Skeletal muscle tissue (tissue), 3 donors: ENCODE measurements at regions not wholly inside any gene's neighbourhood (a gene's known extent, or its start where the extent isn't known, plus 50 kb on each side); places are given as distances from the start of the nearest gene placed in this dataset.
A peak's percentile ranks its signal among the peaks of the same experiment; 100 is the strongest.
"Not testable (repeated sequence)": the region's sequence is repeated elsewhere in the genome, so short reads cannot be mapped to it uniquely, and the experiment has no call there.

ENCODE experiments used
- H3K27ac ChIP-seq: one replicate; pipeline ENCODE4 v1.7.0; 2013; ENCODE audit warnings: mild to moderate bottlenecking, low read depth, low read length, inconsistent platforms
- H3K27me3 ChIP-seq, 3 donors: one replicate each; pipeline ENCODE4 v1.7.0; 2013; ENCODE audit warnings: low read length in 3 of 3; ENCODE audit not compliant: control insufficient read depth in 3 of 3, insufficient read depth in 3 of 3
- H3K36me3 ChIP-seq, 3 donors: one replicate each; pipeline ENCODE4 v1.7.0; 2013; ENCODE audit warnings: low read length in 3 of 3; ENCODE audit not compliant: control insufficient read depth in 3 of 3, insufficient read depth in 3 of 3
- H3K4me1 ChIP-seq, 3 donors: one replicate each; pipeline ENCODE4 v1.7.0; 2013; ENCODE audit warnings: low read length in 3 of 3, mild to moderate bottlenecking in 3 of 3; ENCODE audit not compliant: control insufficient read depth in 3 of 3, insufficient read depth in 3 of 3
- H3K4me3 ChIP-seq, 3 donors: one replicate each; pipeline ENCODE4 v1.7.0; 2013; ENCODE audit warnings: low read length in 3 of 3
- H3K9ac ChIP-seq, 3 donors: one replicate each; pipeline ENCODE4 v1.7.0; 2013; ENCODE audit warnings: low read length in 3 of 3, mild to moderate bottlenecking in 3 of 3, moderate library complexity in 2 of 3, low read depth in 1 of 3
- H3K9me3 ChIP-seq, 3 donors: one replicate each; pipeline ENCODE4 v1.7.0; 2013; ENCODE audit warnings: low read length in 3 of 3; ENCODE audit not compliant: control insufficient read depth in 3 of 3
- donor health status: Osteomylitis.

DNA sequence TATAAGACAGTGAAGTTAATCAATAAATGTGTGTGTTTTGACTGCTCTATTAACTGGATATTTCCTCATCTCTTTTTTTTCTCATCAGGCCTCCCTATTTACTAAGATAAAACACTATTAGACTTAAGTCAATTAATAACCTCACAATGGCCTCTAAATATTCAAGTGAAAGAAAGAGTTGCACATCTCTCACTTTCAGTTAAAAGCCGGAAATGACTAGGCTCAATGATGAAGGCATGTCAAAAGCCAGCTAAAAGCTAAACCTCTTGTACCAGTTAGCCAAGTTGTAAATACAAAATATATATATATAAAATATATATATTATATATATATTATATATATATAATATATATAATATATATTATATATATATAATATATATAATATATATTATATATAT, 127.0 kb upstream of the MEOX2 start:
- Histone ChIP-seq H3K9ac (no peak overlapping the region), H3K4me3 (no peak overlapping the region), H3K27me3 (no peaks in the 10 kb centered on the region), H3K27ac (no peak overlapping the region), H3K4me1 (no peaks in the 10 kb centered on the region), H3K9me3 (no peaks in the 10 kb centered on the region), H3K36me3 (no peaks in the 10 kb centered on the region)

DNA sequence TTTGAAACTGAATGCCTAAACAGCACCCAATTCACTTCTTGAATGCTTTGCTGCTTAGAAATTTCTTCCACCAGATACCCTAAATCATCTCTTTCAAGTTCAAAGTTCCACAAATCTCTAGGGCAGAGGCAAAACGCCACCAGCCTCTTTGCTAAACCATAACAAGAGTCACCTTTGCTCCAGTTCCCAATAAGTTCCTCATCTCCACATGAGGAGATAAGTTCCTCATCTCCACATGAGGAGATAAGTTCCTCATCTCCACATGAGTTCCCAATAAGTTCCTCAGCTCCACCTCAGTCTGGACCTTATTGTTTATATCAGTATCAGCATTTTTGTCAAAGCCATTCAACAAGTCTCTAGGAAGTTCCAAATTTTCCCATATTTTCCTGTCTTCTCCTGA, 123.9 kb upstream of the MEOX2 start:
- not testable (repeated sequence) for H3K27me3 ChIP-seq, H3K27ac ChIP-seq

DNA sequence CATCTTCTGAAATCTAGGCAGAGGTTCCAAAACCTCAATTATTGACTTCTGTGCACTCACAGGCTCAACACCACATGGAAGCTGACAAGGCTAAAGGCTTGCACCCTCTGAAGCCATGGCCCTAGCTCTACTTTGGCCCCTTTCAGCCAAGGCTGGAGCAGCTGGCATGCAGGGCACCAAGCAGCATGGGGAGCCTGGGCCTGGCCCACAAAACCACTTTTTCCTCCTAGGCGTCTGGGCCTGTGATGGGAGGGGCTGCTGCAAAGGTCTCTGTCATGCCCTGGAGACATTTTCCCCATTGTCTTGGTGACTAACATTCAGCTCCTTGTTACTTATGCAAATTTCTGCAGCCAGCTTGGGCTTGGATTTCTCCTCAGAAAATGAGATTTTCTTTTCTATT, 123.5 kb upstream of the MEOX2 start:
- H3K9me3 ChIP-seq, H3K4me3 ChIP-seq, H3K9ac ChIP-seq, H3K4me1 ChIP-seq, H3K27me3 ChIP-seq, H3K27ac ChIP-seq, H3K36me3 ChIP-seq: not testable (repeated sequence)

More for the DNA sequence above, 123.9 kb upstream of the MEOX2 start:
- not testable (repeated sequence) for H3K4me1 ChIP-seq, H3K4me3 ChIP-seq, H3K9me3 ChIP-seq, H3K9ac ChIP-seq, H3K36me3 ChIP-seq

DNA sequence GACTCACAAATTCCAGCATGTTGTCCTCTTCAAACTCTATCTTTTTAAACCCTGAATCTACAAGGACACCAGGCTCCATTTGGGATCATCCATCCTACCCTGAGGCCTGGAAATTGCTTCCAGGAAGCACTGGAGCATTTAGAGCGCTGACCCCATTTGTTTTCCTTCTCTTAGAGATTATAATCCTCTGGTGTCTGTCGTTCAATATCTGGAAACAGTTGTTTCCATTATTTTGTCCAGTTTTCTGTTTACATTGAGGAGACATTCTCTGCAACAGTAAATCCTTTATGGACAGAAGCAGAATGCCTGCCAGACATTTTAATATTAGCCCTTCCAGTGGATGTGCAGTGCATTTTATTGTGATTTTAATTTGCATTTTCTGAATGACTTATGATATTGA, 119.4 kb upstream of the MEOX2 start:
- no peak overlapping the region for H3K4me3 ChIP-seq
- no peak overlapping the region for H3K27ac ChIP-seq
- H3K9ac ChIP-seq, result no peak overlapping the region
- no peaks in the 10 kb centered on the region for H3K36me3 ChIP-seq
- no peaks in the 10 kb centered on the region for H3K9me3 ChIP-seq
- no peaks in the 10 kb centered on the region for H3K27me3 ChIP-seq
- H3K4me1 ChIP-seq, result no peaks in the 10 kb centered on the region

DNA sequence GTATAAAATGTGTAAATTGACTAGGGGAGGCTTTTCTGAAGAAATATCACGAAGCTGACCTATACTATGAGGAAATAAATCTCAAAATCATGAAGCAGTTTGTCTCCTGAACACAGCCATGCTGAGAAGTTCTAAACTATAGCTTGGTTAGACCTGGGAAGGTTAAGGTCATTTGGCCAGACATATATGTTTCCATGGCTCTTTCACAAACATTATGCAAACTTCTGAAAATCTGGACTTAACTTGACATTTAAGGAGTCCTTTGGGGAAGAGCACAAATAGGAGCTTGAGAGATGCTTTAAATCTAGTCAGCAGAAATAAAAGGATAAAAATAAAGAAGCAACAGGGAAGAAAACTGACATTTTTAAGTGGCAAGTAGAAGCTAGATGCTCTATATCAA, 115.9 kb upstream of the MEOX2 start:
- Histone ChIP-seq H3K9me3 (no peaks in the 10 kb centered on the region), H3K36me3 (no peaks in the 10 kb centered on the region), H3K27me3 (no peaks in the 10 kb centered on the region), H3K9ac (no peak overlapping the region), H3K4me1 (no peaks in the 10 kb centered on the region), H3K27ac (peak overlapping the region; percentile 50), H3K4me3 (no peak overlapping the region)

DNA sequence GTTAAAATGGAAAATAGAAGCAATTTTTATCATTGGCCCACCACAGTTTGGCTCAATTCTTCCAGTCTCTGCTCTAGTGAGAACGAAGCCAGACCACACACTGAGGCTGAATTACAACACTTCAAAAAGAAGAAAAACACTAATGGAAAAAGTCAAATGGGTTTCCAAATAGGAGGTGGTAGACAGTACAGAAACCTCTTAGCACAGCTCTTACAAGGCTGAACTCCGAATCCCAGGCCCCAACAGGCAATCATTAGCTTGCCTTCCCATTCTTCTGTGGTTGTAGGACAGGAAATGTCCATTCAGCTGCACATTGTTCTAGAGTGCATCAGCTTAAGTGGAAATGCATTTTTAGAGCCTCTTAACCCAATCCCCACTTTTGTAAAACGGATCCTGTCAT, 115.1 kb upstream of the MEOX2 start:
- no peaks in the 10 kb centered on the region for H3K36me3 ChIP-seq
- no peak overlapping the region for H3K4me3 ChIP-seq
- no peaks in the 10 kb centered on the region for H3K4me1 ChIP-seq
- H3K9ac ChIP-seq, result no peak overlapping the region
- H3K27ac ChIP-seq, result peak overlapping the region; percentile 50
- H3K9me3 ChIP-seq, result no peaks in the 10 kb centered on the region
- H3K27me3 ChIP-seq, result no peaks in the 10 kb centered on the region

DNA sequence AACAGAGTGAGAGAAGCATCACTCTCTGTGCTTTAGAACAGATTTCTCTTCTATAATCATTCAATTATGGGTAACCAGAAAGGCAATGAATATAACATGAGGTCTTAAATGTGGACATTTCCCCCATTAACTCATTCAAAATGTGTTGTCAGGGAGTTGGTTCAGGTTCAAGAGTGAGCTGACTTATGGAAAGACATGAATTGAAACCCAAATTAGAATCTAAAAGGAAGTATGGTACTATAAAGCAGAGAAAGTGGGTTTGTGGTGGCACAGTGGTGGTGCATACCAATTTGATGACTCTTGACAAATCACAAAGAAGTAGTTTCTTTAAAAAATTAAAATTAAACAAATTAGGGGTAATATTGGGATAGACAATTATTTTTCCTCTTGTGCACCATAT, 114.6 kb upstream of the MEOX2 start:
- no peaks in the 10 kb centered on the region for H3K4me1 ChIP-seq
- no peak overlapping the region for H3K4me3 ChIP-seq
- H3K27me3 ChIP-seq, result no peaks in the 10 kb centered on the region
- no peak overlapping the region for H3K27ac ChIP-seq
- H3K9ac ChIP-seq, result no peak overlapping the region
- H3K36me3 ChIP-seq, result no peaks in the 10 kb centered on the region
- H3K9me3 ChIP-seq, result no peaks in the 10 kb centered on the region

DNA sequence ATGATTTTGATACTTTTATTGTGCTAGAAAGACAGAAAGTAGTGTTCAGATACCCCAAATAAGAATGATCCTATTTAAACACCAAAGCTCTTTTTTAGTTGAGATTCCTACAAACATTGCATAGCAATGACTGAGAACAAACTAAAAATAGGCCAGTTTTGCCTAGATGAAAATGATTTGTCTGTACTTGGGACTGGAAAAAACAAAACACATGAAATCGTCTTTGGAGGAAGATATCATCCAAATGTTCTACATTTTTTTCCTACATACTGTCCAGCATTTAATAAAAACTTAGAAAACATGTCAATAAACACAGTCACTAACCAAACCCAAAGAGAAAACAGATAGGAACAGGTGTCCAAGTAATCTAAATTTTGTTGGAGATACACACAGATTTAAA, 111.6 kb upstream of the MEOX2 start:
- H3K27me3 ChIP-seq, result no peaks in the 10 kb centered on the region
- no peak overlapping the region for H3K9ac ChIP-seq
- no peaks in the 10 kb centered on the region for H3K36me3 ChIP-seq
- H3K4me1 ChIP-seq, result no peaks in the 10 kb centered on the region
- no peak overlapping the region for H3K4me3 ChIP-seq
- H3K27ac ChIP-seq, result no peak overlapping the region
- H3K9me3 ChIP-seq, result no peaks in the 10 kb centered on the region

DNA sequence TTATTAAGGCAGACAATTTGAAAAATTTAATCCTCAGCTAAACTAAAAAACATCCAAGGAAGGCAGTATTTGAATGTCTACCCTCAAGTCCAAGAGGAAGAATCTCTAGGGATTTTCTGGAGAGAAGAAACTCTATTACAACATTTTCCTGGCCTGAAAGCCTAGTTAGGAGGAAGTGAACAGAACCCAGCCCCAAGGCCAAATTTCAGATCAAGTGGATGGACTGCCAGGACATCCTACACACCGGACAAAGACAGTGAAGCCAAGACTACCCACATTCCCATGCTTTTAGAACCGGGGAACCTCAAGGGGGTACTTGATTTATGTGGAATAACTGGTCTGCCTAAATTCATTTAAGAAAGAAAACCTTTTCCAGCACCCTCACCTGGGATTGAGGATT, 108.9 kb upstream of the MEOX2 start:
- H3K4me3 ChIP-seq, result no peak overlapping the region
- no peak overlapping the region for H3K9ac ChIP-seq
- no peaks in the 10 kb centered on the region for H3K36me3 ChIP-seq
- no peaks in the 10 kb centered on the region for H3K4me1 ChIP-seq
- H3K9me3 ChIP-seq, result no peaks in the 10 kb centered on the region
- no peak overlapping the region for H3K27ac ChIP-seq
- H3K27me3 ChIP-seq, result no peaks in the 10 kb centered on the region

DNA sequence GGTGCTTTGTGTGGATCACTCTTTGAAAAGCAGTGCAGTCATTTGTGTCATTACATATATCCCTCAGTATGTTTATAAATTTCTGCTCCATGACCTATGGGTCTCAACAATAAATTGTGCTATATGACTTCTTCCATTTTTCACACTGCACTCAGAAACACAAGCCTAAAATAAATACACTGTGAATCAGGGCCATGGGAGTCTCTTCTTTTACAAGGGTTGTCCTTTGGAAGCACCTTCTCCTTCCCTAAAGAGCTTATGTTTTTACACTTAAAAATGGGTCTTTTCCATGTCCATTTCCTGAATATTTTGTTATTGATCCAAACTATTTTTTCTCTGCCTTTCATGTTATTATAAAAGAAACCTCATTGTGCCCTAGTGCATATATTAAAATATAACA, 108.3 kb upstream of the MEOX2 start:
- no peaks in the 10 kb centered on the region for H3K27me3 ChIP-seq
- no peaks in the 10 kb centered on the region for H3K4me1 ChIP-seq
- no peak overlapping the region for H3K4me3 ChIP-seq
- H3K9me3 ChIP-seq, result no peaks in the 10 kb centered on the region
- no peak overlapping the region for H3K27ac ChIP-seq
- no peak overlapping the region for H3K9ac ChIP-seq
- no peaks in the 10 kb centered on the region for H3K36me3 ChIP-seq

DNA sequence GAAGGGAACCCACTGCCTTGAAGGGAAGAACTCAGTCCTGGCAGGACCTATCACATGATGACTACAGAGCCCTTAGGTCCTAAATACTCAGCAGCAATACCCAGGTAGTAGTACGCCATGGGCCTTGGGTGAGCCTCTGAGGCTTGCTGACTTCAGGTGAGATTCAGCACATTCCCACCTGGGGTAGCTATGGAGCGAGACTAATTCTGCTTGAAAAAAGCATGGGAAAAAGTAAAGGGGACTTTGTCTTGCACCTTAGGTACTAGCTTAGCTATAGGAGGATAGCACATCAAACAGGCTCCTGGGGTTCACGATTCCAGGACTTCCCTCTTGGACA, 98.2 kb upstream of the MEOX2 start:
- H3K27ac ChIP-seq, result no peak overlapping the region
- no peak overlapping the region for H3K4me3 ChIP-seq
- no peaks in the 10 kb centered on the region for H3K27me3 ChIP-seq
- H3K4me1 ChIP-seq, result peaks cover 0 to 2% (median 0%) of the 10 kb centered on the region in 3 donors
- no peak overlapping the region for H3K9ac ChIP-seq
- no peaks in the 10 kb centered on the region for H3K36me3 ChIP-seq
- no peaks in the 10 kb centered on the region for H3K9me3 ChIP-seq
